ENCODE measurements at regions not wholly inside any gene's neighbourhood (a gene's known extent, or its start where the extent isn't known, plus 50 kb on each side); places are given as distances from the start of the nearest gene placed in this dataset.

GRCh38 chr18:66979009-66979408 is 375.1 kb upstream of the CDH19 start:
- H3K23ac ChIP-seq (ENCODE audit: insufficient read length, low read depth, low read length), result no peak overlapping the region
- Mint-ChIP-seq H3K36me3 (ENCODE audit: insufficient read depth in 1 of 3, low read depth in 3 of 3) (no peaks in the 10 kb centered on the region; a peak in 1 of 7 replicates), H3K27ac (no peak overlapping the region), H3K27me3 (ENCODE audit: low read depth) (no peaks in the 10 kb centered on the region), H3K4me3 (no peak overlapping the region), H3K4me1 (peaks cover 10 to 13% of the 10 kb centered on the region in 2 experiments), H3K9me3 (0 out of 5 replicates have a peak, but pooled peaks cover 0 to 2% of the 10 kb centered on the region in 2 experiments)
- no peak overlapping the region for H4K5ac ChIP-seq (ENCODE audit: insufficient read length, low read depth, low read length)
- no peaks in the 10 kb centered on the region for H3K27me3 ChIP-seq (ENCODE audit: insufficient read depth, low read length)
- no peak overlapping the region for H3K27ac ChIP-seq (ENCODE audit: insufficient read length, low read depth, low read length)
- H2BK15ac ChIP-seq (ENCODE audit: low read depth, low read length), result no peak overlapping the region
- no peak overlapping the region for H2BK12ac ChIP-seq (ENCODE audit: insufficient read length, low read depth, low read length)
- no peak for DNase-seq
- H2BK5ac ChIP-seq (ENCODE audit: insufficient read length, low read length), result no peak overlapping the region
- H3K79me2 ChIP-seq (ENCODE audit: insufficient read depth, low read length), result no peaks in the 10 kb centered on the region
- H3K18ac ChIP-seq (ENCODE audit: insufficient read length, low read depth, low read length), result no peak overlapping the region
- H3K56ac ChIP-seq (ENCODE audit: insufficient read length, low read depth, low read length), result no peak overlapping the region
- no peaks in the 10 kb centered on the region for H3K79me1 ChIP-seq (ENCODE audit: insufficient read depth, low read depth, low read length, poor library complexity, severe bottlenecking)
- H2BK20ac ChIP-seq (ENCODE audit: low read depth, low read length, poor library complexity, severe bottlenecking), result no peak overlapping the region
- no peak overlapping the region for H3K9ac ChIP-seq (ENCODE audit: extremely low read depth, insufficient read length, low read length)
- no peaks in the 10 kb centered on the region for H3K23me2 ChIP-seq (ENCODE audit: insufficient read length, low read depth, low read length, poor library complexity, severe bottlenecking)
- no peak overlapping the region for H4K91ac ChIP-seq (ENCODE audit: insufficient read length, low read depth, low read length)
- no peak for TF ChIP-seq CTCF (conservative IDR thresholded peaks at IDR 0.05)
- no peak overlapping the region for H2BK120ac ChIP-seq (ENCODE audit: low read depth, low read length, poor library complexity, severe bottlenecking)
- H4K20me1 ChIP-seq (ENCODE audit: control insufficient read depth, insufficient read depth, insufficient read length), result no peaks in the 10 kb centered on the region
- H3K4me2 ChIP-seq (ENCODE audit: insufficient read depth, insufficient read length, low read length), result no peak overlapping the region
- H2AK5ac ChIP-seq (ENCODE audit: insufficient read length, low read length), result no peak overlapping the region
- H4K8ac ChIP-seq (replicated peaks; ENCODE audit: insufficient read length, low read depth, low read length), result no peak overlapping the region
- H3K4ac ChIP-seq (ENCODE audit: low read depth, low read length), result no peak overlapping the region
- no peaks in the 10 kb centered on the region for H3K4me1 ChIP-seq (ENCODE audit: insufficient read depth, low read length)
- no peak overlapping the region for H3K14ac ChIP-seq (ENCODE audit: insufficient read depth, low read length)
- H2AFZ ChIP-seq (ENCODE audit: low read length), result no peak overlapping the region
- H3K9me3 ChIP-seq (ENCODE audit: control insufficient read depth, low read depth, low read length), result no peaks in the 10 kb centered on the region
- H3T11ph ChIP-seq (ENCODE audit: low read length), result no peak overlapping the region
